Left forelimb (tissue), 1 donor: ENCODE measurements at regions not wholly inside any gene's neighbourhood (a gene's known extent, or its start where the extent isn't known, plus 50 kb on each side); places are given as distances from the start of the nearest gene placed in this dataset.
"Not testable (repeated sequence)": the region's sequence is repeated elsewhere in the genome, so short reads cannot be mapped to it uniquely, and the experiment has no call there.

Source experiments
- DNase-seq: peaks from one replicate; pipeline ENCODE4 v3.0.0-alpha.2; 2018; ENCODE audit warnings: low spot score

- no peak for DNase-seq
Observed at GRCh38 chr6:121873595-121873994, 438.1 kb downstream of the GJA1 start.

GRCh38 chr6:121876721-121877120, 441.3 kb downstream of the GJA1 start:
- DNase-seq: no peak

GRCh38 chr6:121879149-121879548, 443.7 kb downstream of the GJA1 start:
- DNase-seq: no peak

DNA sequence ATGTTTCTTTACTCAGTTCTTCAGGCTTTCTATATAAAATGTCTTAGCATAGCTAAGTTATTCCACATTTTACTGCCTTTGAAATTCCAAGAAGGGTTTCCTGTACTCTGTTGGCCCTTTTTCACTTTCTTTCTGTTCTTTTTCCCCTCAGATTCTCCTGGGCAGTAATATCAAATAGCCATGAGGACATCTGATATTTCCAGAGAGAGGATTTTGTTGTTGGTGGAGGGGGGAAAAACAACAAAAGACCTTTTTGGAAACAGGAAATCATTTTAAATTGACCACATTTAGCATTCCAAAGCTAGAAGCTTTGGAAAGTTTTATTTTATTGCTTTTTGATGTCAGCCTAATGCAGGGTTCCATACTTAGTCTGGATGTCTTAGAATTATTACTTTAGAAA, 445.4 kb downstream of the GJA1 start:
- no peak for DNase-seq

DNA sequence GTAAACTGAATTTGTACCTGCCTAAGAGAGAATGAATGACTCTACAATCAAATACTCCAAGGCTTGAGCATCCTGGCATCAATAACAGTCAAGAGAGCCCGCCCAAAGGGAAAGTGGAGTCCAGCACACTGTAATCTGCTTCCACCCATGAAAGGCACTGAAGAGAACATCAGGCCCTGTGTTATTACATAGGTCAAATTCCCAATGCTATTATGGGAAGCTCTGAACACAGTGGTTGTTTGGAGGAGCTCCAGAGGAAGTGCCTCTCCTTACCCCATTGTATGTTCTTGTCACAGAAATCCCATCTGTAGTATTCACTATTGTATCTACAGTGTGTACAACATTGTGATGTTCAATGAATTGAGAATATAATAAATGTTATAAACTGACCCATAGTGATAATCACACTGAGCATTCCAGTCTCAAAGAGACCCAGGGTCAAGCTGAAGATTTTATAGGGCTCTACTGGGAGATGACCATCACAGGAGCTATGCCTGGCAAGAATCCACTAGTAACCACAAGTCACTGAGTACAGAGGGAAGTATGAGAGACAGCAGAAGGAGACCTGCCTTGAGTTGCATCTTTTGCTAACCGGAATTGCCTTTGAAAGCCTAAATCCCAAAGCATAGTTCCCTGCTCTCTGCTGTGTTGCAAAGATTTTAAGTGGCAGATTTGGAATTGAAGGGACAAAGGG, 446.7 kb downstream of the GJA1 start:
- DNase-seq: no peak

DNA sequence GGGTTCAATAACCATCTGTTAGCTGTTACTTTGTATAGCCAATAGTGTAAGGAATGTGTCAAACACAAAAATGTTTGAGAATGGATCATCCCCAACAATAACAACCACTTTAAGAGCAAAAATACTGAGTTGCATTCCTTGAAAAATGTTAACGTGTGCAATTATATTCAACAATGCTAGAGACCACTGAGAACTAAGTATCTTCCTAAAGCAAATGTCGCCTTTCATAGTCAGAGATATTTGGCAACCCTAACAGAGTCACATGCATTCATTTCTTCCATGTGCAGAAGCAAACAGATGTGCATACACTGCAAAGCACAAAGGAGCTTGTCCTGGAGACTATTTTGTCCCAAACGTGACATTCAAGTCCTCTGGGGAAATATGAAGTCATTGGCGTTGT, 448.6 kb downstream of the GJA1 start:
- DNase-seq: no peak

- no peak for DNase-seq
Observed at GRCh38 chr6:121884620-121885019, 449.2 kb downstream of the GJA1 start.

- DNase-seq: no peak
Observed at GRCh38 chr6:121885399-121886152, 450.1 kb downstream of the GJA1 start.

DNA sequence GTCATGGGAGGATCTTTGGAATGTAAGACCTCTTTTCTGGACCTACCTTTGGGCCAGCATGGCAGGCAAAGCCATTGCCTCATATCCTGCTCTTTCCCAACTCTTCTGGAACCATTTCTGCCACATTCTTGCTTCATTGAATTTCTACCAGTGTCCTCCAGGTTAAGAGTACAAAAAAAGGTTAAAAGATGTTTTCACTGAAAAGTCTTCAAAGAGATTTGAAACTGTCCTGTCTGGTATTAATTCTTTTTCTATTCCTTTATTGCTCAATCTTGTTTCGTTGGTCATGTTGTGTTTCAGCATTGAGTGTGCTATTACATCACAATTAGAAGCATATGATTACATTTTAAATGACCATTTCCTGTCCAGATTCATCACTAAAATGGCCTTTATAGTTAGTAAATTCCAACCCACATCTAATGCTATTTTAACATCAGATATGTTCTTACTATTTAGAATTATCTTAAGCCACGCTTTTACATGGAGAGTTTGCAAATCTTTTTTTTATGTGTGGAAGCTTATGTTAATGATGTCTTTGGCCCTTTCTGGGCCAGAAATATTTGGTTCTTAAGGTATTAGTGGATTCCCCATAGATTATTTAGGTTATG, 450.9 kb downstream of the GJA1 start:
- DNase-seq: no peak

GRCh38 chr6:121887724-121888123, 452.3 kb downstream of the GJA1 start:
- DNase-seq: no peak

GRCh38 chr6:121890307-121890910, 455.0 kb downstream of the GJA1 start:
- DNase-seq: no peak

DNA sequence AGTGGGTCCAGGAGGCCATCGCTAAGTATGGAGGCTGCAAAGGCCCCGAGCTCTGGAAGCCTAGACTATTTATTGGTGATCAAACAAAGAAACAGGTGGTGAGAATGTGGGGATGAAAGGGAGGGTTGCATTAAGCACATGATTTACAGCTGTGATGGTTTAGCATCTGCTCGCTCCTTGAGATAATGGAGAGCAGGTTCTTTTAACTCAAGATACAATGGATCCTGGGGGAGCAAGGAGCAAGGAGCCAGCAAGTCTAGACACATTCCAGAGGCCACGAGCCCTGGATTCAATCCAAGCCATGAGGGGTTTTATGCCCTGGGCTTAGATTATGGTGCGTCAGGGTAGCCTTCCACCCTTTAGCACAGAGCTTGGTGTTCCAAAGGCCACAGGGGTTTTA, 460.3 kb downstream of the GJA1 start:
- not testable (repeated sequence) for DNase-seq

DNA sequence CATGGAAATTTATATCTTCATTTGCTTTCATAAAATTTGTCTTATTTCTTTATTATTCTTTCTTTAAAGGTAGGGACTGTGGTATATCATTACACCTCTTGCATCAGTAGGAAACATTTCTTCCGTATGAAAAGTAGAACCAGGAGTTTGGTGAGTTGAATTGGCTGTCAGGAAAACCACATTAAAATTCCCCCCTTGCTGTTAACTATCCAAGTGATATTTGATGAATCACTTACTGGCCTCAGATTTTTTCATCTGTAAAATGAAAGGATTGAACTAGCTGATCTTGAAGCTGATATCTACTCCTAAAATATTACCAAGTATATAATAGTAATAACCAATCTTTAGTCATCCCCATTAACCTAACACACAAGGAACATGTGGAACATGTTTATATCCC, 460.9 kb downstream of the GJA1 start:
- no peak for DNase-seq

DNA sequence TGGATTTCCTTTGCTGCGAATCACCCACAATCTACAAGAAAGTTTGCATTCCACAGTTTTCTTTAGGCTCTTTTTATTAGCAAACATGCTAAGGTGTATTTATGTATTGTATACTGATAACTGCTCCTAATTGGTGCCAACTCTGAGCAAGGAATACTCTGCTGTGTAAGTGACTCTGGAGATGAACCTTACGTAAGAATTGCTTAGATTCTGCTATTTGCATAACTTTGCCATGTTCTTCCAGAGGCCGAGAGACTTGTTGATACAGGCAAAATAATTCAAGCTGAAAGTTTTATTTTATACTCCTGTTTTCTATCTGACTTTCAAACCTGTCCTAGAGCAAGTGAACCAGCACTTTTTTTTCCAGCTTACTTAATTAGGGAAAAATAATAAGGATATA, 461.3 kb downstream of the GJA1 start:
- no peak for DNase-seq

- no peak for DNase-seq
Observed at GRCh38 chr6:121897337-121897760, 461.9 kb downstream of the GJA1 start.

GRCh38 chr6:121901432-121901831, 466.0 kb downstream of the GJA1 start:
- DNase-seq: no peak

GRCh38 chr6:121904559-121904958, 469.1 kb downstream of the GJA1 start:
- no peak for DNase-seq

- no peak for DNase-seq
Observed at GRCh38 chr6:121912905-121913304, 477.5 kb downstream of the GJA1 start.

DNA sequence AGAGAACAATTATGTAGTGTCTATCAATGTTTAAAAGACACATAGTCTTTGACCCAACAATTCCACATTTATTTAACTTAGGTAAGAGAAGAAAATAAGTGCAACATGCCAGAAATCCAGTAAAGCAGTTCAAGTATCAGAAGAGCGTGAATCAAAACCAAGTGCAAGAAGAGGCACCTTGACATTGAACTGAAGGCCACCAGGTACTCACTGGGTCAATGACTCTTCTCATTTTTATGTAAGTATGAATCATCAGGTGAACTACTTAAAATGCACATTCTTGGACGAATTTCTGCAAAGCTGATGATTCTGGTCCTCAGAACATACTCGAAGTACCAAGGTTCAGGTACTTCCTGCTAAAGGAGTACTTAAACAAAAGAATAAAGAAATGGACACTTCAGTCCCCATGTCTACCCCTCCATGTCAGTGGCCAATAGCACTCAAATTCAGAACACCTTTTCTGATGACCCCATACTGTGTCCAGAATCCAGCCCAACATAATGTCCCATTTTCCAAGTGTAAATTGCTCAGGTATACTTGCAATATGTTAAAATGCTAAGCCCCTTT, 481.9 kb downstream of the GJA1 start:
- DNase-seq: no peak

GRCh38 chr6:121917834-121918559, 481.5 kb upstream of the HSF2 start:
- DNase-seq: no peak

DNA sequence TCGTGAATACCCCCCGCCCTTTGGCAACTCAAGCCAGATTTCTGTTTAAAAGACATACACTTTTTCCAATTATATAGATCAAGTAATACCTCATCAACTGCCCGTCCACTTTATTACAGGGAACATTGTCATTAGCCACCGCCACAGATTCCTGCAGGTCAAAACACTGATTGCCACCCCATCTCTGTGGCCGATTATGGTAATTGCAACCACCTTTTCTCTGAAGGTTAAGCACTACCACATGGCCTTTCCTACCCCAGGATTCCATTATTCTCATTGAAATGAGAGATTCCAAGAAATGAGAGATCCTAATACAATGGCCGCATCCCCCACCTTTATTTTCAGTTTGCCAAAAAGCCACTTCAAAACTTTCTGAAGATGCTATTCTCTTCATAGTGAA, 478.8 kb upstream of the HSF2 start:
- DNase-seq: no peak

GRCh38 chr6:121925024-121925423, 474.4 kb upstream of the HSF2 start:
- DNase-seq: no peak
